Muscle of back (tissue), 3 donors: ENCODE measurements at regions not wholly inside any gene's neighbourhood (a gene's known extent, or its start where the extent isn't known, plus 50 kb on each side); places are given as distances from the start of the nearest gene placed in this dataset.
A peak's percentile ranks its signal among the peaks of the same experiment; 100 is the strongest.

ENCODE experiments used
- DNase-seq, 3 donors: peaks; one replicate each; pipeline versions ENCODE4 v3.0.0 to v3.0.0-alpha.2; 2013

- DNase-seq: no peak
Observed at GRCh38 chr1:81489372-81489934, 311.3 kb upstream of the ADGRL2 start.

GRCh38 chr1:81484284-81484683 lies 316.4 kb upstream of the ADGRL2 start:
- DNase-seq: no peak

- peak in 1 of 3 donors; percentile 47 for DNase-seq
Observed at GRCh38 chr1:81478219-81478618, 322.5 kb upstream of the ADGRL2 start.

- DNase-seq: peak; percentile 35 to 66 (median 47)
Observed at GRCh38 chr1:81477710-81478109, 323.0 kb upstream of the ADGRL2 start.

GRCh38 chr1:81472387-81472786 lies 328.3 kb upstream of the ADGRL2 start:
- no peak for DNase-seq

GRCh38 chr1:81471255-81471654 lies 329.5 kb upstream of the ADGRL2 start:
- DNase-seq: no peak

GRCh38 chr1:81470275-81470674 lies 330.5 kb upstream of the ADGRL2 start:
- no peak for DNase-seq

- no peak for DNase-seq
Observed at GRCh38 chr1:81467383-81467782, 333.4 kb upstream of the ADGRL2 start.

- DNase-seq: no peak
Observed at GRCh38 chr1:81466961-81467360, 333.8 kb upstream of the ADGRL2 start.

GRCh38 chr1:81463936-81464837 lies 336.5 kb upstream of the ADGRL2 start:
- DNase-seq: peak in 1 of 3 donors; percentile 21

GRCh38 chr1:81459043-81459442 lies 341.7 kb upstream of the ADGRL2 start:
- no peak for DNase-seq

GRCh38 chr1:81458186-81458585 lies 342.5 kb upstream of the ADGRL2 start:
- no peak for DNase-seq

GRCh38 chr1:81455481-81455880 lies 345.3 kb upstream of the ADGRL2 start:
- no peak for DNase-seq

- DNase-seq: no peak
Observed at GRCh38 chr1:81453971-81454370, 346.8 kb upstream of the ADGRL2 start.

GRCh38 chr1:81453367-81453703 lies 347.4 kb upstream of the ADGRL2 start:
- DNase-seq: no peak

- no peak for DNase-seq
Observed at GRCh38 chr1:81452693-81453366, 347.9 kb upstream of the ADGRL2 start.

- no peak for DNase-seq
Observed at GRCh38 chr1:81449786-81450185, 350.9 kb upstream of the ADGRL2 start.

- DNase-seq: no peak
Observed at GRCh38 chr1:81446000-81446669, 354.6 kb upstream of the ADGRL2 start.

GRCh38 chr1:81443288-81443687 lies 357.4 kb upstream of the ADGRL2 start:
- DNase-seq: no peak

GRCh38 chr1:81439046-81439823 lies 361.5 kb upstream of the ADGRL2 start:
- DNase-seq: no peak

- no peak for DNase-seq
Observed at GRCh38 chr1:81437649-81438048, 363.1 kb upstream of the ADGRL2 start.

- no peak for DNase-seq
Observed at GRCh38 chr1:81437213-81437612, 363.5 kb upstream of the ADGRL2 start.
